Stimulated activated CD4-positive, alpha-beta T cell treated with anti-CD3 and anti-CD28 coated beads, Interleukin-12 subunit alpha, Interleukin-12 subunit beta, amount 100 ng/mL, for 48 hours (primary cell): ENCODE measurements at regions not wholly inside any gene's neighbourhood (a gene's known extent, or its start where the extent isn't known, plus 50 kb on each side); places are given as distances from the start of the nearest gene placed in this dataset.

Experiments used
- DNase-seq, 3 donors: peaks; one replicate each; pipeline ENCODE4 v3.0.0-alpha.2; 2020; ENCODE audit warnings: low read depth in 2 of 3, low spot score in 1 of 3

GRCh38 chr4:137209240-137209639, 323.1 kb downstream of the PCDH18 start:
- no peak for DNase-seq

- DNase-seq, result no peak
Observed at GRCh38 chr4:137206781-137207180, 325.5 kb downstream of the PCDH18 start.

DNA sequence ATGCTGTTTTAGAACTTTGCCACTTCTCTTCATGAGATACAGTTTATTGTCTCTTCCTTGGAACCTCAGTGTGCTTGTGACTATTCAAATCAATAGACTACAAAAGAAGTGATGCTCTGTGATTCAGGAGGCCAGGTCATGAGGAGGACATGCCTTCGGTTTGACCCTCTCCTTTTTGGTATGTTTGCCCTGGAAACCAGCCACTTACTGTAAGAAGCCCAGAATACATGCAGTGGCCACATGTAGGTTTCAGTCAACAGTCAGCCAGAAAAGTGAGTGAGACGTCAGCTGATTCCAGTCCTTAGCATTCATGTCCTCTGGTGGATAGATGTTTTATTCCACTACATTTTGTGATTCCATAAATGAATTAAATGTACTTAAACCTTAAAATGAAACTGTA, 328.7 kb downstream of the PCDH18 start:
- DNase-seq, result no peak

DNA sequence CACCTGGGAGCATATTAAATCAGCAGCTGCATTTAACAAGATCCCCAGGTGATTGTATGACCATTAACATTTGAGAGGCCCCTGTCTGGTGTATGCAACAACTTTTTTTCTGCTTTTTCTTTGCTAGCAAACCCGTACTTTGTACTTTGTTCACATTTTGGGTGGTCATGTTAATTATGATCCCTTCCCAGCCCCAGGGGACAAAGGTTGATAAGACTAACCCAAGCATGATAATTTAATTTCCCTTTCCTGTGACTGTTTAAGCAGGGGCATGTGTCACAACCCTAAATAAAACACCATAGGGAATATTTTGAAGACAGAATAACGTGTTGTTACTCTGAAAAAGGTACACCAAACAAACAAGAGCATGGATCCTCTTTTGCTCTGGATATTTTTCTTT, 332.0 kb downstream of the PCDH18 start:
- DNase-seq, result no peak

GRCh38 chr4:137198791-137199190, 333.5 kb downstream of the PCDH18 start:
- no peak for DNase-seq

DNA sequence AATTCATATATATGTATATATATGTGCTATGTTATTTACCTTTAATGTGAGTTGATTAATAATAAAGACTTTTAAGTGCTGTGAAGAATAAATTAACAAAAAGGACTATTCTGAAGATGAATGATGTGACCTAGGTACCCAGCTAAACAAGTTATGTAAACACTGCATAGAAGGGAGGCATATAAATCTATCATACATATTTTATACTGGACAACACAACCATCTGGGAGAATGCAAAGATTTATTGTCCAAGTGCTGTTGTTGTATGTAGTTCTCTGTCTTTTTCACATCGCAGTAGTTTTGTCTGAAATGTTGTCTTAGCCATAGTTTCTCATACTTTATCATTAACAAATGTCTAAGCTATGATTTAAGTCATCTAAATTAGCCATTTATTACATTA, 337.6 kb downstream of the PCDH18 start:
- DNase-seq, result no peak

GRCh38 chr4:137193564-137193963, 338.7 kb downstream of the PCDH18 start:
- DNase-seq, result no peak

DNA sequence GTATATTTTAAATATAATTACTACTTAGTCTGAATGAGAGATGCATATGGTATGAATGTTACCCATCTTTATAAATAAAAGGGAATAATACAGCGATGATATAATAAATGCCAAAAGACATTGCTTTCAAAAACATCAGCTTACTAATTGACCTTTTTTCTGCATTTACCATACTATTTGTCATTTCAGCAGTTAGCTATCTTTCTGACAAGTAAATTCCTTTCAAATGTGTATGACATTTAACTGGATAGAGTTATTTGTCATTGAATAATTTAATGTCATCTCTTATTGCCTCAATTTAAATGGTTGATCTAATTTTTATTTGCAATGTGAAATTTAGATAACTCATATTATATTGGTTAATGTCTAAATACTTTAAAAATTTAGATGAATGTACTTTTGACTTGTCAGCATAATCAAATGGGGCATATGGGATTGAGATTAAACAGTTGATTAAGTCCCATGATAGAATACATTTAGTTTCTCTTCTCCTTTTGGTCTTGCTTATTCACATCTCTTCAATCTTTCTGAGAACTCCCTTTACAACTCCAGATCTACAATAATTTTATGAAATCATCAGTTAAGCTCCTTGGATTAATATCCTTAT, 350.9 kb downstream of the PCDH18 start:
- no peak for DNase-seq

- DNase-seq, result no peak
Observed at GRCh38 chr4:137180349-137180748, 351.9 kb downstream of the PCDH18 start.

DNA sequence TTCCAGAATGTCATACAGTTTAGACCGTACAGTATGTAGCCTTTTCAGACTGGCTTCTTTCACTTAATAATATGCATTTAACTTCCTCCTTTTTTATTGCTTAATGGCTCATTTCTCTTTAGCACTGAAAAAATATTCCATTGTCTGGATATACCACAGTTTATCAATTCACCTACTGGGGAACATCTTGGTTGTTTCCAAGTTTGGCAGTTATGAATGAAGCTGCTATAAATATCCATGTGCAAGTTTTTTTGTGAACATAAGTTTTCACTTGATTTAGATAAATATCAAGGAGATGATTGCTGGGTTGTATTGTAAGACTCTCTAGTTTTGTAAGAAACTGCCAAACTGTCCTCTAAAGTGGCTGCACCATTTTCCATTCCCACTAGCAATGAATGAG, 375.5 kb downstream of the PCDH18 start:
- no peak for DNase-seq

DNA sequence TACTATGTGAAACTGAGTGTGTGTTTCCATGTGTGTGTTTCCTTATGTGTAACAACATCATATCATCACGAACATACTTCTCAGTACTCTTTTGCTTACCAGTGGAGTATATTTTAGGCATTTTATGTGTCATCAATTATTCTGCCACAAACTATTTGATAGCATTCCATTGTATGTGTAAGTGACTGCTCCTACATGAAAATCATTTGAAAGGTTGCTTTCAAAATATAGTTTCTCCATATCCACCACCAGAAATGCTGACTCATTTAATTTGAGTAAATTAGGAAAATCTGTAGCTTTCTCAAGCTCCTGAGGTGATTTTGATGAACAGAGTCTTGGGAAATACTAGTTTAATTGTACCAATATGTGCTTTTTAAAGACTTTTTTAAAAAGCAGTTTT, 376.2 kb downstream of the PCDH18 start:
- no peak for DNase-seq

DNA sequence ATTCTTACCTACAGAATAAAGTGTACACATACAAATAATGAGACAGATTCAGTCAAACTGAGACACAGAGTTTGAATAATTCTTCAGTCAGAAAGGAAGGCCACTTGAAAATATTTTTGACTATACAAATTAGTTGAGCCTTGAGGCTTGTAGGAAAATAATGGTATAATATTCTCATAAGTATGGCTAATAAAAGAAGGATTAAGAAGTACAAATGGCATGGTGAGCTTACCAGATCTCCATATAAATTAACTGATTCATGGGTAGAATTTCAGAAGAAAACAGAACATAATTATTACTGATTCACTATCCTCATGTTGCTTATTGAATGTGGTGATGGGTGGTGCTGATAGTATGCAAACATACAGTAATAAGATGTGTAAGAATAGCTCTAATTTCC, 401.1 kb downstream of the PCDH18 start:
- no peak for DNase-seq

DNA sequence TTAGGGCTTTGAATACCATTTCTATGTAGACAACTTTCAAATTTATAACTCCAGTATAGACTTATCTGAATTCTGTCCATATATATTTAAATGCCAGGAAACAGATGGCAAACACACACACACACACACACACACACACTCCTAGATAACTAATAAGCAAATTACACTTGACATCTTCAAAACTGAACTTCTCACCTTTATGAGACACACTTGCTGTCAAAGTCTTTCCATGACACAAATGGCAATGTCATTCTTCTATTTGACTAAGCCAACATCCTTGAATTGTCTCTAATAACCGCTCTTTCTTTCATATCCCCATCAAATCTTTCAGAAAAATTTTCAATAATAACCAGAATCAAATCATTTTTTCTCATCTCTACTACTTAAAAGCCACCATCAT, 402.4 kb downstream of the PCDH18 start:
- no peak for DNase-seq

DNA sequence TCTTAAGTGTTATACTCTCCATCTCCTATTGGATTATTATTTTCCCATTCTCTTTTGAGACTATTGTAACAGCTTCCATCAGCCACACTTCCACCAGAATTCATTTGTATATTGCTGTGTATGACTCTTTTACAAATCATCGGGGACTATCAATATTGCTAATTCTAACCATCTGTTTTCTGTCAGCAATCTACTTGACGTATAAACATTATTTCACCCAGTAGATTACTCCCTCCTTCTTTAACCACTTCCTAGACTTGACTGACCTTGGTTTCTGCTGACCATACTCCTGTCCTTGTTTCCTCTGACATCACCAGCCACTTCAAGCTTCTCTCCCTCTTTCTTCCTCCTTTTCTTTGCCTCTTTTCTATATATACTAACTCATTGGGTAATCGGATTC, 402.9 kb downstream of the PCDH18 start:
- DNase-seq, result no peak

- DNase-seq, result no peak
Observed at GRCh38 chr4:137125011-137125410, 407.3 kb downstream of the PCDH18 start.

- no peak for DNase-seq
Observed at GRCh38 chr4:137124278-137124932, 407.9 kb downstream of the PCDH18 start.

DNA sequence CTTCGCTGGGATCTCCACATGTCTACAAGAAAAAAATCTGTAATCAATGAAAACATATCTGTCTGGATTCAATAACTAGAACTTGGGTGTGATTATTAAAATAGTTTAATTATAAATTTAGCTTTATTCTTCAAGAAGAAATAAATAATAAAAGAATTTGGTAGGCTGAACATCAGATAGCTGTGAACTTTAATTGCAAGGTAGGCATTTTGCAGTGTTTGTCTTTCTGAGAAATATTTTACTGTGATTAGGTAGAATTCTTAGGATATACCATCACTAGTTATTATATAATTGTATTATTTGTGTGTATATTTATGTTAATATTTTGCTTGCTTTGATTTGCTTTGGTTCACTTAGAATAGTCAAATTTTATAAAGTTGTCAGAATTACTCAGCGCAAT, 409.4 kb downstream of the PCDH18 start:
- no peak for DNase-seq

DNA sequence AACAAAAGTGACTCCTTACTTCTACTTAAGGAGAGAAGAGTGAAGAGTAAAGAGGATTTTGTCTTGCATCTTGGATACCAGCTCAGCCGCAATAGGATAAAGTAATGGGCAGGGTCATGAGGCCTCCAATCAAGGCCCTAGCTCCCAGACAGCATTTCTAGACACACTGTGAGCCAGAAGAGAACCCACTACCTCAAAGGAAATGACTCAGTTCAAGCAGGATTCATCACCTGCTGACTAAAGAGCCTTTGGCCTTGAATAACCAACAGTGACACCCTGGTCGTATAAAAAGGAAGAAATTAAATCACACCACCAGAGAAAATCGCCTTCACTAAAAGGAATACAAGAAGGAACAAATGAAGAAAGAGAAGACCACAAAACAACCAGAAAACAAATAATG, 416.1 kb downstream of the PCDH18 start:
- DNase-seq, result no peak

DNA sequence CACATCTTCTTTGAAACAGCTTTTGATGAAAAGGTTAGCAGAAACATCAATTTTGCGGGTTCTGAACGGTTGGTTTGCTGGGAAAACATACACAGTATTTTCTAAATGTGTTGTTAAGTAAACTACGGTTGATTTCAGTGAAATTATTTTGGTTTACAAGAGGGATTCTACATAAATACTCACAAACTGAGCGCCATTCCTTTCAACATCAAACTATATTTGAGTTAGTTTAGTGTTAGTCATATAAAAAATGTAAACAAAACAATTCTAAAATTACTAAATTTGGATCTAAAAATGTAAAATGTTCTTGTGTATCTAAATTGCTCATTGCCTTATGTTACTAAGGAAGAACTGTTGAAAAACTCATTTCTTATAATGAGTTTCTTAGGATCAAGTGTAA, 425.6 kb downstream of the PCDH18 start:
- no peak for DNase-seq

- no peak for DNase-seq
Observed at GRCh38 chr4:137106287-137106686, 426.0 kb downstream of the PCDH18 start.

DNA sequence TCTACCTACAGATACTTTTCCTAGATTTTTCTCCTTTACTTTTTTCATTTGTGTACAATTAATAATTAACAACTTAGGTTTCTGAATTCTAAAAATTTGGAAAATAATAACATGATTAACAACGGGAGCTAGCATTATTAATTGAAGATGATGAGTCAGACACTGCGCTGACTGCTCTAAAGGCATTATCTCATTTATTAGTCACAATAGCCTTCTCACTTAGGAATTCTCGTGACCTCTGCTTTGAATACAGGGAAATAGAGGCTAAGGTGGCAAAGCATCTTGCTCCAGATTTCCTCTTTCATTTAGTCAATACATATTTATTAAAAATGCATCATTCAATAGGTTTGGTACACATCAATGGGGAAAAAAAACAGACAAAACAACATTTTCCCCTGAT, 441.3 kb downstream of the PCDH18 start:
- DNase-seq, result no peak

DNA sequence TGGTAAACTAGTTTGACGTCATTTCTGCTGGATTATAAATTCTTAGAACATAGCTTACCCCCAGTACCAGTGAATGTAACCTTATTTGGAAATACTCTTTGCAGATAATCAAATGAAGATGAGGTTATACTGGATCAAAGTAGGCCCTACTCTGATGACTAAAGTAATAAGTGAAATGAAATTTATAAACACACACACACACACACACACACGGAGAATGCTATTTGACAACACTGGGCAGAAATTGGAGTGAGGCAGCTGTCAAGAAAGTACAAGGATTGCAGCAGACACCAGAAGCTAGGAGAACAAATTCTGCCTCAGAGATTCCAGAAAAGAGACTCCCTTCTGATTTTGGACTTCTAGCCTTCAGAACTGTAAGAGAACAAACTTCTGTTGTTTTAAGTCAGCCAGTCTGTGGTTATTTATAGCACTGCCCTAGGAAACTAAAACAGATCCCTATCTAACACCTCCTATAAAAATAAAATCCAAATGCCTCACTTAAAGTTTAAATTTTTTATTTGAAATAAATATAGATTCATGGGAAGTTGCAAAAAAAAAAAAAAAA, 448.6 kb downstream of the PCDH18 start:
- DNase-seq, result no peak

GRCh38 chr4:137082061-137082460, 450.2 kb downstream of the PCDH18 start:
- no peak for DNase-seq
